Aorta (tissue), 5 donors: ENCODE measurements at regions not wholly inside any gene's neighbourhood (a gene's known extent, or its start where the extent isn't known, plus 50 kb on each side); places are given as distances from the start of the nearest gene placed in this dataset.
"Not testable (repeated sequence)": the region's sequence is repeated elsewhere in the genome, so short reads cannot be mapped to it uniquely, and the experiment has no call there.

Experiments used
- ATAC-seq: fragments of 200-7000 bp; cut with Tn5 transposase; one replicate; pipeline ENCODE4 v1.9.1; 2022; ENCODE audit warnings: moderate library complexity; ENCODE audit not compliant: low FRiP score
- DNase-seq, 2 donors: peaks; one replicate each; pipeline ENCODE4 v3.0.0-alpha.2; 2020
- H3K27ac ChIP-seq, 2 donors: one replicate each; pipeline ENCODE4 v1.5.1; 2013; ENCODE audit warnings: low read length in 2 of 2, mild to moderate bottlenecking in 2 of 2, moderate library complexity in 2 of 2, control low read depth in 1 of 2, inconsistent platforms in 1 of 2, low read depth in 1 of 2
- H3K27me3 ChIP-seq, 2 donors: one replicate each; pipeline ENCODE4 v1.6.1; 2013; ENCODE audit warnings: control low read depth in 1 of 2, low read length in 1 of 2, mild to moderate bottlenecking in 1 of 2, moderate library complexity in 1 of 2; ENCODE audit not compliant: insufficient read depth in 2 of 2, control insufficient read depth in 1 of 2
- H3K36me3 ChIP-seq, 2 donors: one replicate each; pipeline ENCODE4 v1.6.1; 2013; ENCODE audit warnings: control low read depth in 1 of 2, low read length in 1 of 2, mild to moderate bottlenecking in 1 of 2; ENCODE audit not compliant: insufficient read depth in 2 of 2, control insufficient read depth in 1 of 2
- H3K4me1 ChIP-seq, 2 donors: one replicate each; pipeline ENCODE4 v1.6.1; 2013; ENCODE audit warnings: low read length in 2 of 2, control low read depth in 1 of 2, mild to moderate bottlenecking in 1 of 2, moderate library complexity in 1 of 2; ENCODE audit not compliant: insufficient read depth in 2 of 2, control insufficient read depth in 1 of 2
- H3K4me3 ChIP-seq, 2 donors: one replicate each; pipeline ENCODE4 v1.5.1; 2013; ENCODE audit warnings: low read length in 2 of 2, control low read depth in 1 of 2, mild to moderate bottlenecking in 1 of 2
- H3K9me3 ChIP-seq: one replicate; pipeline ENCODE4 v1.6.1; 2013; ENCODE audit warnings: mild to moderate bottlenecking, low read length; ENCODE audit not compliant: control insufficient read depth
- WGBS, 2 donors: extraction: QIAGEN DNeasy Blood & Tissue Kit; methylation state at CpG; one replicate each; pipeline ENCODE4 v1.1.7; 2013; 5-methylcytosine and 5-hydroxymethylcytosine counted together
- intact Hi-C, 2 donors: fragments of 100-400 bp; cut with DNase I; formaldehyde crosslinking; loops; one replicate each; pipeline versions ENCODE4 v1.14.2 to v1.15.0; 2022
- donor health status: healthy with polysubstance abuse.
- donor health status: Bipolar disorder and iron deficiency.
- donor health status: DM: no; HTN: no; CAD: no.
- donor health status: DM: no; HTN: no; CAD: no.
- donor health status: DM: yes; HTN: yes; CAD: no.

GRCh38 chr2:167651406-167652151, 595.8 kb downstream of the STK39 start:
- intact Hi-C loops, result no loop called here
- no peaks in the 10 kb centered on the region for H3K4me1 ChIP-seq
- H3K9me3 ChIP-seq, result peaks cover 2% of the 10 kb centered on the region
- no peaks in the 10 kb centered on the region for H3K36me3 ChIP-seq
- no peak overlapping the region for H3K4me3 ChIP-seq
- DNase-seq (no peak), ATAC-seq (no peak)
- no peaks in the 10 kb centered on the region for H3K27me3 ChIP-seq
- 56 to 59% methylated on average over 5 of the region's 5 CpGs for WGBS, 2 donors
- H3K27ac ChIP-seq, result no peak overlapping the region

GRCh38 chr2:167646557-167646956, 600.8 kb downstream of the STK39 start:
- no peak overlapping the region for H3K27ac ChIP-seq
- DNase-seq (no peak), ATAC-seq (no peak)
- WGBS, 2 donors, result 88 to 89% methylated on average over 2 of the region's 2 CpGs
- H3K4me3 ChIP-seq, result no peak overlapping the region
- H3K4me1 ChIP-seq, result no peaks in the 10 kb centered on the region
- no peaks in the 10 kb centered on the region for H3K9me3 ChIP-seq
- intact Hi-C loops, result no loop called here
- H3K36me3 ChIP-seq, result no peaks in the 10 kb centered on the region
- no peaks in the 10 kb centered on the region for H3K27me3 ChIP-seq

GRCh38 chr2:167640096-167640495, 607.3 kb downstream of the STK39 start:
- ATAC-seq, result no peak
- no peak overlapping the region for H3K27ac ChIP-seq
- intact Hi-C loops, result no loop called here
- 38 to 86% methylated on average over 1 of the region's 1 CpG for WGBS, 2 donors
- no peaks in the 10 kb centered on the region for H3K4me1 ChIP-seq
- no peak for DNase-seq
- H3K36me3 ChIP-seq, result no peaks in the 10 kb centered on the region
- no peaks in the 10 kb centered on the region for H3K9me3 ChIP-seq
- no peaks in the 10 kb centered on the region for H3K27me3 ChIP-seq
- H3K4me3 ChIP-seq, result no peak overlapping the region

GRCh38 chr2:167637741-167638140, 609.7 kb downstream of the STK39 start:
- intact Hi-C loops, result no loop called here
- Histone ChIP-seq H3K4me1 (no peaks in the 10 kb centered on the region), H3K9me3 (no peaks in the 10 kb centered on the region), H3K4me3 (no peak overlapping the region), H3K27ac (no peak overlapping the region), H3K36me3 (no peaks in the 10 kb centered on the region), H3K27me3 (no peaks in the 10 kb centered on the region)
- DNase-seq, result no peak
- no peak for ATAC-seq

- DNase-seq, H3K36me3 ChIP-seq, H3K9me3 ChIP-seq, H3K4me3 ChIP-seq, ATAC-seq, intact Hi-C loops, H3K27me3 ChIP-seq, H3K4me1 ChIP-seq, H3K27ac ChIP-seq: not testable (repeated sequence)
- WGBS, 2 donors, result 85 to 89% methylated on average over 1 of the region's 1 CpG
Measured at GRCh38 chr2:167632271-167632670, 615.1 kb downstream of the STK39 start.

GRCh38 chr2:167626961-167627360, 620.4 kb downstream of the STK39 start:
- Histone ChIP-seq H3K4me3 (no peak overlapping the region), H3K27ac (no peak overlapping the region), H3K36me3 (no peaks in the 10 kb centered on the region), H3K4me1 (no peaks in the 10 kb centered on the region), H3K27me3 (no peaks in the 10 kb centered on the region), H3K9me3 (no peaks in the 10 kb centered on the region)
- DNase-seq (no peak), ATAC-seq (no peak)
- intact Hi-C loops, result no loop called here

- no peak for DNase-seq
- H3K4me3 ChIP-seq, result no peak overlapping the region
- no peaks in the 10 kb centered on the region for H3K4me1 ChIP-seq
- H3K27me3 ChIP-seq, result no peaks in the 10 kb centered on the region
- H3K36me3 ChIP-seq, result no peaks in the 10 kb centered on the region
- ATAC-seq, result no peak
- 11% methylated on average over 1 of the region's 1 CpG for WGBS, 2 donors
- no peaks in the 10 kb centered on the region for H3K9me3 ChIP-seq
- intact Hi-C loops, result no loop called here
- H3K27ac ChIP-seq, result no peak overlapping the region
Measured at GRCh38 chr2:167626301-167626700, 621.1 kb downstream of the STK39 start.

GRCh38 chr2:167616997-167617396, 630.4 kb downstream of the STK39 start:
- no peaks in the 10 kb centered on the region for H3K27me3 ChIP-seq
- H3K27ac ChIP-seq, result no peak overlapping the region
- DNase-seq (no peak), ATAC-seq (no peak)
- H3K36me3 ChIP-seq, result no peaks in the 10 kb centered on the region
- H3K4me3 ChIP-seq, result no peak overlapping the region
- intact Hi-C loops, result no loop called here
- no peaks in the 10 kb centered on the region for H3K9me3 ChIP-seq
- H3K4me1 ChIP-seq, result no peaks in the 10 kb centered on the region

GRCh38 chr2:167613471-167613870, 633.9 kb downstream of the STK39 start:
- Histone ChIP-seq H3K27me3 (no peaks in the 10 kb centered on the region), H3K27ac (no peak overlapping the region), H3K4me1 (no peaks in the 10 kb centered on the region), H3K36me3 (no peaks in the 10 kb centered on the region), H3K4me3 (no peak overlapping the region), H3K9me3 (no peaks in the 10 kb centered on the region)
- ATAC-seq (no peak), DNase-seq (no peak)
- 13 to 20% methylated on average over 1 of the region's 1 CpG for WGBS, 2 donors
- intact Hi-C loops, result no loop called here
